B cell (primary cell): ENCODE measurements at regions not wholly inside any gene's neighbourhood (a gene's known extent, or its start where the extent isn't known, plus 50 kb on each side); places are given as distances from the start of the nearest gene placed in this dataset.

Experiments
- ATAC-seq: fragments of 200-7000 bp; cut with Tn5 transposase; one replicate; pipeline ENCODE4 v1.10.0; 2021; ENCODE audit warnings: low read depth, mild to moderate bottlenecking, moderate number of reproducible peaks, moderate library complexity
- CTCF ChIA-PET: fragments of 350-600 bp; sonication (Branson Sonifier 250); formaldehyde crosslinking; loops from one replicate; lab custom pipeline; 2021; ENCODE audit warnings: antibody characterized with exemption, inconsistent platforms; lab: Charles Lee
- POLR2A ChIA-PET: fragments of 350-600 bp; sonication (Branson Sonifier 250); formaldehyde crosslinking; loops from one replicate; lab custom pipeline; 2021; ENCODE audit warnings: antibody characterized with exemption; lab: Charles Lee
- DNase-seq: peaks from one replicate; pipeline ENCODE4 v3.0.0; 2013
- H2AFZ ChIP-seq: 2 replicates; pipeline ENCODE4 v1.6.1; 2012; ENCODE audit warnings: mild to moderate bottlenecking, low read depth, low read length; ENCODE audit not compliant: insufficient read depth, poor library complexity, severe bottlenecking
- H3K27ac ChIP-seq, 2 donors: 1 replicate in 1 of 2; 2 replicates in 1 of 2; pipeline ENCODE4 v1.5.1; 2012 to 2013; ENCODE audit warnings: low read length in 2 of 2, mild to moderate bottlenecking in 2 of 2, moderate library complexity in 1 of 2
- H3K27me3 ChIP-seq, 4 experiments: fragments of 200-600 bp in 1 of 4; sonication (generic) in 1 of 4; replicated peaks in 1 of 4; 1 replicate in 2 of 4; 2 replicates in 2 of 4; pipeline versions ENCODE4 v1.6.1 to v1.7.0; 2013 to 2016; ENCODE audit warnings: low read length in 3 of 4, mild to moderate bottlenecking in 2 of 4, mixed read lengths in 1 of 4, moderate library complexity in 1 of 4; ENCODE audit not compliant: insufficient read depth in 4 of 4, control insufficient read depth in 3 of 4; ENCODE audit errors: control extremely low read depth in 1 of 4
- H3K36me3 ChIP-seq, 2 experiments: replicated peaks in 1 of 2; 1 replicate in 1 of 2; 2 replicates in 1 of 2; pipeline versions ENCODE4 v1.6.1 to v1.7.1; 2013; ENCODE audit warnings: low read length in 1 of 2; ENCODE audit not compliant: insufficient read depth in 2 of 2, control insufficient read depth in 1 of 2; ENCODE audit errors: control extremely low read depth in 1 of 2, extremely low read depth in 1 of 2
- H3K4me1 ChIP-seq, 2 donors: fragments of 200-600 bp in 1 of 2; sonication (generic) in 1 of 2; 1 replicate in 1 of 2; 2 replicates in 1 of 2; pipeline versions ENCODE4 v1.5.1 to v1.6.1; 2013 to 2017; ENCODE audit warnings: low read length in 2 of 2; ENCODE audit not compliant: control insufficient read depth in 2 of 2, insufficient read depth in 2 of 2
- H3K4me2 ChIP-seq: replicated peaks from 2 replicates; pipeline ENCODE3; 2012; ENCODE audit warnings: mild to moderate bottlenecking, low read depth, low read length; ENCODE audit not compliant: poor library complexity, severe bottlenecking
- H3K4me3 ChIP-seq, 5 experiments: fragments of 200-600 bp in 1 of 5; sonication (generic) in 1 of 5; 1 replicate in 3 of 5; 2 replicates in 2 of 5; pipeline versions ENCODE4 v1.5.1 to v1.7.0; 2011 to 2016; ENCODE audit warnings: low read length in 4 of 5, mild to moderate bottlenecking in 4 of 5, low read depth in 2 of 5, control low read depth in 1 of 5, moderate library complexity in 1 of 5; ENCODE audit not compliant: insufficient read depth in 1 of 5; ENCODE audit errors: control extremely low read depth in 1 of 5, extremely low read depth in 1 of 5
- H3K79me2 ChIP-seq: fragments of 200-600 bp; sonication (generic); one replicate; pipeline ENCODE4 v1.6.0; 2016; ENCODE audit warnings: low read length; ENCODE audit not compliant: control insufficient read depth, insufficient read depth
- H3K9ac ChIP-seq: fragments of 200-600 bp; sonication (generic); 2 replicates; pipeline ENCODE4 v1.6.1; 2017; ENCODE audit warnings: mild to moderate bottlenecking, low read length, moderate library complexity
- H3K9me3 ChIP-seq, 3 donors: one replicate each; pipeline versions ENCODE4 v1.6.1 to v1.7.1; 2013; ENCODE audit warnings: low read length in 2 of 3; ENCODE audit not compliant: control insufficient read depth in 2 of 3, insufficient read depth in 1 of 3; ENCODE audit errors: control extremely low read depth in 1 of 3
- H4K20me1 ChIP-seq: 2 replicates; pipeline ENCODE4 v1.6.0; 2012; ENCODE audit warnings: mild to moderate bottlenecking, low read length; ENCODE audit not compliant: insufficient read depth, control insufficient read depth, poor library complexity, severe bottlenecking
- H3K27ac Mint-ChIP-seq: one replicate; pipeline ENCODE4 v1.8.0; 2021; ENCODE audit warnings: mixed read lengths
- H3K27me3 Mint-ChIP-seq: one replicate; pipeline ENCODE4 v1.8.0; 2021; ENCODE audit warnings: mixed read lengths
- H3K4me1 Mint-ChIP-seq: one replicate; pipeline ENCODE4 v1.8.0; 2021; ENCODE audit warnings: mixed read lengths
- H3K4me3 Mint-ChIP-seq: one replicate; pipeline ENCODE4 v1.8.0; 2021; ENCODE audit warnings: mixed read lengths
- H3K9me3 Mint-ChIP-seq: one replicate; pipeline ENCODE4 v1.8.0; 2022; ENCODE audit warnings: mixed read lengths; ENCODE audit not compliant: insufficient read depth
- EZH2 ChIP-seq: IDR thresholded peaks from 2 replicates; pipeline ENCODE4 v1.6.1; 2012; ENCODE audit warnings: borderline replicate concordance, low read depth, mild to moderate bottlenecking, moderate library complexity, low read length; ENCODE audit not compliant: insufficient read depth, poor library complexity, severe bottlenecking
- WGBS: methylation state at CpG from one replicate; pipeline ENCODE4 v1.1.5; 2013; ENCODE audit warnings: missing lambda C conversion rate; ENCODE audit not compliant: insufficient coverage; 5-methylcytosine and 5-hydroxymethylcytosine counted together
- intact Hi-C: fragments of 100-400 bp; cut with micrococcal nuclease; formaldehyde crosslinking; loops from one replicate; pipeline ENCODE4 v1.10.0; 2022
- TF ChIP-seq, protein P1 (sequence below): fragments of 200-600 bp; IDR thresholded peaks from one replicate; pipeline ENCODE4 v1.8.0; 2022; ENCODE audit warnings: antibody characterized with exemption, mild to moderate bottlenecking

DNA sequence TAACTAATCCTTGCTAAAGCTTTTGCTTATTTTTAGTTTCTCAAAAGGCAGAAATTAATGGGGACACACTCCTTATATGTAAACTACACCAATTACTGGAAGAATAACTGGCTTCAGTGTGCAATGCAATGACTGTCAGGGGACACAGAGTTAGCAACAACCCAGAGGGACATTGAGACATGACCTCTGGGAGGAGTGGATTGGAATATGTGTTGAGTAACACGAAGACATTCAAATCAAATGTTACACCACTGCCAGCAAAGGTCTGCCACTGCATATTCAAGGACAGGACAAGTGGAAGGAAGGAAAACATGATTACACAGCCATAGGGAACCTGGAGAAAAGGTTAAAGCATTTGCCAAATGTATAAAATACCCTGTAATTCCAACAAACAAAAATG, 240.1 kb upstream of the FSTL5 start:
- TF ChIP-seq, protein P1, sequence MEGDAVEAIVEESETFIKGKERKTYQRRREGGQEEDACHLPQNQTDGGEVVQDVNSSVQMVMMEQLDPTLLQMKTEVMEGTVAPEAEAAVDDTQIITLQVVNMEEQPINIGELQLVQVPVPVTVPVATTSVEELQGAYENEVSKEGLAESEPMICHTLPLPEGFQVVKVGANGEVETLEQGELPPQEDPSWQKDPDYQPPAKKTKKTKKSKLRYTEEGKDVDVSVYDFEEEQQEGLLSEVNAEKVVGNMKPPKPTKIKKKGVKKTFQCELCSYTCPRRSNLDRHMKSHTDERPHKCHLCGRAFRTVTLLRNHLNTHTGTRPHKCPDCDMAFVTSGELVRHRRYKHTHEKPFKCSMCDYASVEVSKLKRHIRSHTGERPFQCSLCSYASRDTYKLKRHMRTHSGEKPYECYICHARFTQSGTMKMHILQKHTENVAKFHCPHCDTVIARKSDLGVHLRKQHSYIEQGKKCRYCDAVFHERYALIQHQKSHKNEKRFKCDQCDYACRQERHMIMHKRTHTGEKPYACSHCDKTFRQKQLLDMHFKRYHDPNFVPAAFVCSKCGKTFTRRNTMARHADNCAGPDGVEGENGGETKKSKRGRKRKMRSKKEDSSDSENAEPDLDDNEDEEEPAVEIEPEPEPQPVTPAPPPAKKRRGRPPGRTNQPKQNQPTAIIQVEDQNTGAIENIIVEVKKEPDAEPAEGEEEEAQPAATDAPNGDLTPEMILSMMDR: no peak
- no peak for TF ChIP-seq EZH2
- no peak overlapping the region for H3K4me3 Mint-ChIP-seq
- no peak overlapping the region for H3K4me2 ChIP-seq
- no peaks in the 10 kb centered on the region for H3K36me3 ChIP-seq
- ChIA-PET CTCF (no interaction called here), POLR2A (no interaction called here)
- H3K4me1 ChIP-seq: no peaks in the 10 kb centered on the region
- H3K9me3 ChIP-seq: peaks cover 0 to 7% (median 1%) of the 10 kb centered on the region in 3 donors
- H3K9me3 Mint-ChIP-seq: peaks cover 2% of the 10 kb centered on the region
- no peaks in the 10 kb centered on the region for H3K4me1 Mint-ChIP-seq
- H2AFZ ChIP-seq: no peak overlapping the region
- no peaks in the 10 kb centered on the region for H3K79me2 ChIP-seq
- H3K4me3 ChIP-seq: no peak overlapping the region
- no peaks in the 10 kb centered on the region for H3K27me3 Mint-ChIP-seq
- H3K27ac Mint-ChIP-seq: no peak overlapping the region
- H3K27ac ChIP-seq: no peak overlapping the region
- H3K9ac ChIP-seq: no peak overlapping the region
- WGBS: no CpG with 5 or more reads among the region's 1 CpG
- no peak for ATAC-seq
- intact Hi-C loops: no loop called here
- DNase-seq: no peak
- H4K20me1 ChIP-seq: no peaks in the 10 kb centered on the region
- no peaks in the 10 kb centered on the region for H3K27me3 ChIP-seq

DNA sequence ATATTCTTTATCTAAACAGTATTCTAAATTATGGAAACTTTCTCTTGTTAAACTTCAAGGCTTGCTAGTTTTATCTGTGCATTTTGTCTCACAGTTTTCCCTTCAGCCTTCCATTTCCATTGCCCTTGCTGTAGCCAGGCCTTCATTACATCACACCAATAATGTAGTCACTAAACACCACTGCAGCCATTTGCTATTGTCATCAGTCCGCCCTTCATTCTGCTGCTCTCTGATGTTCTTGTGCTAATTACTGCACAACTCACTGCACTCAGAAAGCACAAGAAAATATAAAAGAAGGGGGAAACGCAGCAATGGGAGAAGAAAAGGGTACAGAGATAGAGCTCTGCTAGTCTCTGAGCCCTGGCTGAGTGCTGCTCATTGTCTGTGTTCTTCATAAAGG, 239.6 kb upstream of the FSTL5 start:
- Histone ChIP-seq H3K27ac (no peak overlapping the region), H3K4me2 (no peak overlapping the region), H4K20me1 (no peaks in the 10 kb centered on the region), H3K27me3 (no peaks in the 10 kb centered on the region), H3K36me3 (no peaks in the 10 kb centered on the region), H2AFZ (no peak overlapping the region), H3K9ac (no peak overlapping the region), H3K79me2 (no peaks in the 10 kb centered on the region), H3K9me3 (peaks cover 0 to 2% (median 1%) of the 10 kb centered on the region in 3 donors), H3K4me3 (no peak overlapping the region), H3K4me1 (no peaks in the 10 kb centered on the region)
- Mint-ChIP-seq H3K9me3 (peaks cover 2% of the 10 kb centered on the region), H3K4me3 (no peak overlapping the region), H3K4me1 (no peaks in the 10 kb centered on the region), H3K27me3 (no peaks in the 10 kb centered on the region), H3K27ac (no peak overlapping the region)
- DNase-seq: no peak
- no CpG with 5 or more reads among the region's 2 CpGs for WGBS
- ATAC-seq: no peak
- ChIA-PET CTCF (no interaction called here), POLR2A (no interaction called here)
- TF ChIP-seq EZH2: no peak
- TF ChIP-seq, protein P1: no peak
- intact Hi-C loops: no loop called here
